T-helper 9 cell (primary cell): ENCODE measurements at regions not wholly inside any gene's neighbourhood (a gene's known extent, or its start where the extent isn't known, plus 50 kb on each side); places are given as distances from the start of the nearest gene placed in this dataset.

Experiments used
- DNase-seq: peaks from one replicate; pipeline ENCODE4 v3.0.0-alpha.2; 2020

GRCh38 chr16:87058728-87059250, 258.4 kb downstream of the C16orf95 start:
- DNase-seq = no peak

- DNase-seq = no peak
Observed at GRCh38 chr16:87060034-87060986, 256.9 kb downstream of the C16orf95 start.

GRCh38 chr16:87061243-87061920, 255.8 kb downstream of the C16orf95 start:
- no peak for DNase-seq

- peak; percentile 13 for DNase-seq
Observed at GRCh38 chr16:87062569-87063442, 254.4 kb downstream of the C16orf95 start.

- DNase-seq = no peak
Observed at GRCh38 chr16:87063543-87063942, 253.6 kb downstream of the C16orf95 start.

- DNase-seq = no peak
Observed at GRCh38 chr16:87064731-87065445, 252.3 kb downstream of the C16orf95 start.

- no peak for DNase-seq
Observed at GRCh38 chr16:87065446-87066132, 251.6 kb downstream of the C16orf95 start.

GRCh38 chr16:87066133-87067002, 250.8 kb downstream of the C16orf95 start:
- DNase-seq = no peak

- DNase-seq = no peak
Observed at GRCh38 chr16:87067003-87067556, 250.1 kb downstream of the C16orf95 start.

- no peak for DNase-seq
Observed at GRCh38 chr16:87067836-87068761, 249.1 kb downstream of the C16orf95 start.

GRCh38 chr16:87068762-87069150, 248.4 kb downstream of the C16orf95 start:
- no peak for DNase-seq

- no peak for DNase-seq
Observed at GRCh38 chr16:87070657-87071056, 246.5 kb downstream of the C16orf95 start.

- no peak for DNase-seq
Observed at GRCh38 chr16:87072101-87072500, 245.1 kb downstream of the C16orf95 start.

- no peak for DNase-seq
Observed at GRCh38 chr16:87074641-87075318, 242.4 kb downstream of the C16orf95 start.

- DNase-seq = no peak
Observed at GRCh38 chr16:87075319-87075860, 241.8 kb downstream of the C16orf95 start.

GRCh38 chr16:87076331-87076949, 240.8 kb downstream of the C16orf95 start:
- DNase-seq = no peak

- no peak for DNase-seq
Observed at GRCh38 chr16:87076950-87077749, 240.0 kb downstream of the C16orf95 start.
